ENCODE measurements at regions not wholly inside any gene's neighbourhood (a gene's known extent, or its start where the extent isn't known, plus 50 kb on each side); places are given as distances from the start of the nearest gene placed in this dataset.

DNA sequence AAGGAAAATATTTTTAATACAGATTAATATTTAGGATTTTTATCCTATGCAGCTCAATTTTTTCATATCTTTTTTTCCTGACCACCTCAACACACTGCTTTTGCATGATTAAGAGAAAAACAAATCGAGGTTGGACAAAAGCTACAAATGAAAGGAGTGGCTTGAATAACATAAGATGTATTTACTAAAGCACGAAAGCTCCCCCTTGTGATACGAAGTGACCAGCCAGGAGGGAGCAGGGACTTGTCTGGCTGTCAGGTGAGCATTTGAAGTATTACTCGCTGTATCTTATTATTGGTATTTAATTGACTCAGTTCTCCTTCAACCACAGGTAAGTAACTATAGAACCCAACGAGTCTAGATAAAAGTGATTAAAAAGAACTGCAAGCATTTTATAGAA lies 265.2 kb upstream of the PHF14 start:
- TF ChIP-seq EZH2 (IDR thresholded peaks at IDR 0.05; ENCODE audit: insufficient read depth, low read length) = no peak
- TF ChIP-seq, protein P1, sequence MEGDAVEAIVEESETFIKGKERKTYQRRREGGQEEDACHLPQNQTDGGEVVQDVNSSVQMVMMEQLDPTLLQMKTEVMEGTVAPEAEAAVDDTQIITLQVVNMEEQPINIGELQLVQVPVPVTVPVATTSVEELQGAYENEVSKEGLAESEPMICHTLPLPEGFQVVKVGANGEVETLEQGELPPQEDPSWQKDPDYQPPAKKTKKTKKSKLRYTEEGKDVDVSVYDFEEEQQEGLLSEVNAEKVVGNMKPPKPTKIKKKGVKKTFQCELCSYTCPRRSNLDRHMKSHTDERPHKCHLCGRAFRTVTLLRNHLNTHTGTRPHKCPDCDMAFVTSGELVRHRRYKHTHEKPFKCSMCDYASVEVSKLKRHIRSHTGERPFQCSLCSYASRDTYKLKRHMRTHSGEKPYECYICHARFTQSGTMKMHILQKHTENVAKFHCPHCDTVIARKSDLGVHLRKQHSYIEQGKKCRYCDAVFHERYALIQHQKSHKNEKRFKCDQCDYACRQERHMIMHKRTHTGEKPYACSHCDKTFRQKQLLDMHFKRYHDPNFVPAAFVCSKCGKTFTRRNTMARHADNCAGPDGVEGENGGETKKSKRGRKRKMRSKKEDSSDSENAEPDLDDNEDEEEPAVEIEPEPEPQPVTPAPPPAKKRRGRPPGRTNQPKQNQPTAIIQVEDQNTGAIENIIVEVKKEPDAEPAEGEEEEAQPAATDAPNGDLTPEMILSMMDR (IDR thresholded peaks at IDR 0.05; ENCODE audit: insufficient read depth, low read depth, low read length) = no peak

Measured in astrocyte (in vitro differentiated cells and primary cell).